22Rv1 (cell line): ENCODE measurements at regions not wholly inside any gene's neighbourhood (a gene's known extent, or its start where the extent isn't known, plus 50 kb on each side); places are given as distances from the start of the nearest gene placed in this dataset.

Experiments used
- ZFX ChIP-seq: fragments of 450-650 bp; IDR thresholded peaks from 2 replicates; pipeline ENCODE4 v1.6.1; 2017; ENCODE audit warnings: antibody characterized with exemption, borderline replicate concordance
- TF ChIP-seq, protein P1 (sequence below): fragments of 450-650 bp; IDR thresholded peaks from 2 replicates; pipeline ENCODE4 v1.5.1; 2017; ENCODE audit warnings: mild to moderate bottlenecking

- TF ChIP-seq, protein P1, sequence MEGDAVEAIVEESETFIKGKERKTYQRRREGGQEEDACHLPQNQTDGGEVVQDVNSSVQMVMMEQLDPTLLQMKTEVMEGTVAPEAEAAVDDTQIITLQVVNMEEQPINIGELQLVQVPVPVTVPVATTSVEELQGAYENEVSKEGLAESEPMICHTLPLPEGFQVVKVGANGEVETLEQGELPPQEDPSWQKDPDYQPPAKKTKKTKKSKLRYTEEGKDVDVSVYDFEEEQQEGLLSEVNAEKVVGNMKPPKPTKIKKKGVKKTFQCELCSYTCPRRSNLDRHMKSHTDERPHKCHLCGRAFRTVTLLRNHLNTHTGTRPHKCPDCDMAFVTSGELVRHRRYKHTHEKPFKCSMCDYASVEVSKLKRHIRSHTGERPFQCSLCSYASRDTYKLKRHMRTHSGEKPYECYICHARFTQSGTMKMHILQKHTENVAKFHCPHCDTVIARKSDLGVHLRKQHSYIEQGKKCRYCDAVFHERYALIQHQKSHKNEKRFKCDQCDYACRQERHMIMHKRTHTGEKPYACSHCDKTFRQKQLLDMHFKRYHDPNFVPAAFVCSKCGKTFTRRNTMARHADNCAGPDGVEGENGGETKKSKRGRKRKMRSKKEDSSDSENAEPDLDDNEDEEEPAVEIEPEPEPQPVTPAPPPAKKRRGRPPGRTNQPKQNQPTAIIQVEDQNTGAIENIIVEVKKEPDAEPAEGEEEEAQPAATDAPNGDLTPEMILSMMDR = no peak
- TF ChIP-seq ZFX = no peak
Measured at GRCh38 chr2:177141866-177142265, 70.7 kb upstream of the HNRNPA3 start.
